Upper lobe of right lung (tissue), 1 donor: ENCODE measurements at regions not wholly inside any gene's neighbourhood (a gene's known extent, or its start where the extent isn't known, plus 50 kb on each side); places are given as distances from the start of the nearest gene placed in this dataset.

Experiments
- ATAC-seq: fragments of 200-7000 bp; cut with Tn5 transposase; one replicate; pipeline ENCODE4 v1.9.1; 2020; ENCODE audit warnings: mild to moderate bottlenecking, moderate library complexity
- DNase-seq: peaks from one replicate; pipeline ENCODE4 v3.0.0-alpha.2; 2020
- H3K27ac ChIP-seq: fragments of 200-600 bp; one replicate; pipeline ENCODE4 v1.8.0; 2022
- H3K27me3 ChIP-seq: fragments of 200-600 bp; one replicate; pipeline ENCODE4 v1.8.0; 2022; ENCODE audit warnings: mild to moderate bottlenecking
- H3K36me3 ChIP-seq: fragments of 200-600 bp; one replicate; pipeline ENCODE4 v1.8.0; 2022
- H3K4me1 ChIP-seq: fragments of 200-600 bp; one replicate; pipeline ENCODE4 v1.8.0; 2022
- H3K4me3 ChIP-seq: fragments of 200-600 bp; one replicate; pipeline ENCODE4 v1.8.0; 2022; ENCODE audit warnings: mild to moderate bottlenecking
- H3K9me3 ChIP-seq: fragments of 200-600 bp; one replicate; pipeline ENCODE4 v1.8.0; 2022
- CTCF ChIP-seq: fragments of 200-600 bp; IDR thresholded peaks from one replicate; pipeline ENCODE4 v1.8.0; 2022; ENCODE audit warnings: antibody characterized with exemption
- intact Hi-C: fragments of 100-400 bp; cut with DNase I; formaldehyde crosslinking; loops from one replicate; pipeline ENCODE4 v1.11.0; 2022
- donor health status: DM: no; HTN: yes; CAD: no; lungs with severe emphysema.

GRCh38 chr2:204332706-204333105 is 212.6 kb upstream of the PARD3B start:
- no peaks in the 10 kb centered on the region for H3K27me3 ChIP-seq
- no peaks in the 10 kb centered on the region for H3K36me3 ChIP-seq
- no peaks in the 10 kb centered on the region for H3K9me3 ChIP-seq
- no peak for DNase-seq
- no peak overlapping the region for H3K4me3 ChIP-seq
- no peak for TF ChIP-seq CTCF
- ATAC-seq: no peak
- no peaks in the 10 kb centered on the region for H3K4me1 ChIP-seq
- intact Hi-C loops: no loop called here
- H3K27ac ChIP-seq: no peak overlapping the region

- ATAC-seq: no peak
- Histone ChIP-seq H3K36me3 (no peaks in the 10 kb centered on the region), H3K4me1 (no peaks in the 10 kb centered on the region), H3K27ac (no peak overlapping the region), H3K9me3 (no peaks in the 10 kb centered on the region), H3K4me3 (no peak overlapping the region), H3K27me3 (no peaks in the 10 kb centered on the region)
- DNase-seq: no peak
- TF ChIP-seq CTCF: no peak
- intact Hi-C loops: no loop called here
These were observed 211.4 kb upstream of the PARD3B start for GRCh38 chr2:204333861-204334260.

- no peak for DNase-seq
- no peak for ATAC-seq
- no peaks in the 10 kb centered on the region for H3K27me3 ChIP-seq
- no peak for TF ChIP-seq CTCF
- no peak overlapping the region for H3K27ac ChIP-seq
- no peaks in the 10 kb centered on the region for H3K9me3 ChIP-seq
- H3K4me1 ChIP-seq: no peaks in the 10 kb centered on the region
- H3K36me3 ChIP-seq: no peaks in the 10 kb centered on the region
- no peak overlapping the region for H3K4me3 ChIP-seq
- intact Hi-C loops: no loop called here
These were observed 209.7 kb upstream of the PARD3B start for GRCh38 chr2:204335451-204336058.

- intact Hi-C loops: no loop called here
- no peak overlapping the region for H3K27ac ChIP-seq
- no peak for TF ChIP-seq CTCF
- no peak overlapping the region for H3K4me3 ChIP-seq
- H3K36me3 ChIP-seq: no peaks in the 10 kb centered on the region
- ATAC-seq (no peak), DNase-seq (no peak)
- no peaks in the 10 kb centered on the region for H3K4me1 ChIP-seq
- H3K9me3 ChIP-seq: no peaks in the 10 kb centered on the region
- H3K27me3 ChIP-seq: no peaks in the 10 kb centered on the region
These were observed 209.0 kb upstream of the PARD3B start for GRCh38 chr2:204336153-204336744.

GRCh38 chr2:204337638-204338037 is 207.6 kb upstream of the PARD3B start:
- ATAC-seq: no peak
- no peak for TF ChIP-seq CTCF
- intact Hi-C loops: no loop called here

More at GRCh38 chr2:204337638-204338037, 207.6 kb upstream of the PARD3B start:
- no peaks in the 10 kb centered on the region for H3K27me3 ChIP-seq
- H3K27ac ChIP-seq: no peak overlapping the region
- no peak for DNase-seq
- no peaks in the 10 kb centered on the region for H3K4me1 ChIP-seq
- H3K9me3 ChIP-seq: no peaks in the 10 kb centered on the region
- no peaks in the 10 kb centered on the region for H3K36me3 ChIP-seq
- no peak overlapping the region for H3K4me3 ChIP-seq
